CD4-positive, alpha-beta T cell treated with Interleukin-12 subunit alpha and Interleukin-12 subunit beta, for 1 hour (primary cell): ENCODE measurements at regions not wholly inside any gene's neighbourhood (a gene's known extent, or its start where the extent isn't known, plus 50 kb on each side); places are given as distances from the start of the nearest gene placed in this dataset.

Source experiments
- DNase-seq: peaks from one replicate; pipeline ENCODE4 v3.0.0-alpha.2; 2020

- no peak for DNase-seq
Observed at GRCh38 chr9:1337169-1337568, 287.0 kb downstream of the DMRT2 start.

- no peak for DNase-seq
Observed at GRCh38 chr9:1340390-1340789, 290.2 kb downstream of the DMRT2 start.

- no peak for DNase-seq
Observed at GRCh38 chr9:1353291-1353690, 303.1 kb downstream of the DMRT2 start.

- DNase-seq, result no peak
Observed at GRCh38 chr9:1354086-1354485, 303.9 kb downstream of the DMRT2 start.

- DNase-seq, result no peak
Observed at GRCh38 chr9:1354606-1355005, 304.4 kb downstream of the DMRT2 start.

GRCh38 chr9:1355656-1356055 lies 305.5 kb downstream of the DMRT2 start:
- DNase-seq, result no peak

GRCh38 chr9:1362845-1363244 lies 312.7 kb downstream of the DMRT2 start:
- DNase-seq, result no peak

GRCh38 chr9:1366276-1366675 lies 316.1 kb downstream of the DMRT2 start:
- peak; percentile 14 for DNase-seq

- no peak for DNase-seq
Observed at GRCh38 chr9:1369297-1369696, 319.1 kb downstream of the DMRT2 start.

- DNase-seq, result no peak
Observed at GRCh38 chr9:1373445-1373844, 323.3 kb downstream of the DMRT2 start.

GRCh38 chr9:1383899-1384455 lies 333.8 kb downstream of the DMRT2 start:
- DNase-seq, result no peak

- DNase-seq, result no peak
Observed at GRCh38 chr9:1384816-1385215, 334.7 kb downstream of the DMRT2 start.

- no peak for DNase-seq
Observed at GRCh38 chr9:1386420-1386819, 336.3 kb downstream of the DMRT2 start.

GRCh38 chr9:1388216-1388615 lies 338.1 kb downstream of the DMRT2 start:
- DNase-seq, result no peak

- peak; percentile 19 for DNase-seq
Observed at GRCh38 chr9:1400983-1401382, 350.8 kb downstream of the DMRT2 start.

- no peak for DNase-seq
Observed at GRCh38 chr9:1404940-1405339, 354.8 kb downstream of the DMRT2 start.

- no peak for DNase-seq
Observed at GRCh38 chr9:1411826-1412225, 361.7 kb downstream of the DMRT2 start.

- DNase-seq, result no peak
Observed at GRCh38 chr9:1414711-1415131, 364.6 kb downstream of the DMRT2 start.

- DNase-seq, result no peak
Observed at GRCh38 chr9:1415146-1415545, 365.0 kb downstream of the DMRT2 start.

GRCh38 chr9:1416261-1416660 lies 366.1 kb downstream of the DMRT2 start:
- no peak for DNase-seq

- no peak for DNase-seq
Observed at GRCh38 chr9:1421436-1421835, 371.3 kb downstream of the DMRT2 start.

- DNase-seq, result no peak
Observed at GRCh38 chr9:1427875-1428274, 377.7 kb downstream of the DMRT2 start.

GRCh38 chr9:1429297-1429696 lies 379.1 kb downstream of the DMRT2 start:
- DNase-seq, result no peak

- no peak for DNase-seq
Observed at GRCh38 chr9:1431461-1431860, 381.3 kb downstream of the DMRT2 start.

GRCh38 chr9:1434052-1434767 lies 384.1 kb downstream of the DMRT2 start:
- DNase-seq, result no peak
